Tibial nerve (tissue), 4 donors: ENCODE measurements at regions not wholly inside any gene's neighbourhood (a gene's known extent, or its start where the extent isn't known, plus 50 kb on each side); places are given as distances from the start of the nearest gene placed in this dataset.

Source experiments
- DNase-seq, 2 donors: peaks; one replicate each; pipeline ENCODE4 v3.0.0-alpha.2; 2019; ENCODE audit warnings: low spot score in 2 of 2
- H3K27ac ChIP-seq, 4 donors: fragments of 200-600 bp; sonication (generic) in 3 of 4; one replicate each; pipeline ENCODE4 v1.5.1; 2017 to 2019; ENCODE audit warnings: mild to moderate bottlenecking in 1 of 4
- H3K27me3 ChIP-seq, 2 donors: fragments of 200-600 bp; sonication (generic) in 1 of 2; one replicate each; pipeline versions ENCODE4 v1.5.1 to v1.6.0; 2017 to 2019
- H3K36me3 ChIP-seq, 3 donors: fragments of 200-600 bp; sonication (generic); one replicate each; pipeline ENCODE4 v1.5.1; 2018 to 2019
- H3K4me1 ChIP-seq, 4 donors: fragments of 200-600 bp; sonication (generic) in 3 of 4; one replicate each; pipeline ENCODE4 v1.5.1; 2017 to 2019
- H3K4me3 ChIP-seq, 4 donors: fragments of 200-600 bp; sonication (generic) in 3 of 4; one replicate each; pipeline ENCODE4 v1.5.1; 2017 to 2019; ENCODE audit warnings: mild to moderate bottlenecking in 1 of 4, moderate library complexity in 1 of 4
- H3K9me3 ChIP-seq, 4 donors: fragments of 200-600 bp; sonication (generic) in 3 of 4; one replicate each; pipeline ENCODE4 v1.5.1; 2017 to 2019
- CTCF ChIP-seq, 5 experiments: fragments of 200-600 bp in 3 of 5; fragments of 450-650 bp in 2 of 5; sonication (generic) in 3 of 5; IDR thresholded peaks; one replicate each; pipeline ENCODE4 v1.5.1; 2016 to 2019; ENCODE audit warnings: antibody characterized with exemption in 5 of 5, mild to moderate bottlenecking in 3 of 5, moderate library complexity in 2 of 5
- EP300 ChIP-seq, 2 donors: sonication (generic); formaldehyde crosslinking; IDR thresholded peaks; one replicate each; pipeline ENCODE4 v1.6.1; 2017; ENCODE audit warnings: antibody characterized with exemption in 2 of 2, mild to moderate bottlenecking in 1 of 2
- POLR2A ChIP-seq, 2 donors: fragments of 450-650 bp; IDR thresholded peaks; one replicate each; pipeline ENCODE4 v1.6.1; 2017; ENCODE audit warnings: antibody characterized with exemption in 2 of 2, mild to moderate bottlenecking in 2 of 2, moderate library complexity in 2 of 2
- WGBS, 2 donors: methylation state at CpG; one replicate each; pipeline ENCODE4 v1.1.5; 2018; 5-methylcytosine and 5-hydroxymethylcytosine counted together

- Histone ChIP-seq H3K4me1 (no peaks in the 10 kb centered on the region), H3K4me3 (no peak overlapping the region), H3K36me3 (no peaks in the 10 kb centered on the region), H3K27ac (no peak overlapping the region), H3K9me3 (no peaks in the 10 kb centered on the region), H3K27me3 (no peaks in the 10 kb centered on the region)
- 68% methylated on average over 3 of the region's 3 CpGs for WGBS, 2 donors
- TF ChIP-seq CTCF (IDR thresholded peaks at IDR 0.05), result no peak
- TF ChIP-seq POLR2A (IDR thresholded peaks at IDR 0.05), result no peak
- TF ChIP-seq EP300 (IDR thresholded peaks at IDR 0.05), result no peak
- no peak for DNase-seq
Observed at GRCh38 chr3:18232317-18232716, 192.8 kb downstream of the SATB1 start.

- H3K27me3 ChIP-seq, result no peaks in the 10 kb centered on the region
- H3K4me3 ChIP-seq, result no peak overlapping the region
- no peak for TF ChIP-seq POLR2A (IDR thresholded peaks at IDR 0.05)
- TF ChIP-seq CTCF (IDR thresholded peaks at IDR 0.05), result no peak
- TF ChIP-seq EP300 (IDR thresholded peaks at IDR 0.05), result no peak
- no peaks in the 10 kb centered on the region for H3K4me1 ChIP-seq
- H3K27ac ChIP-seq, result no peak overlapping the region
- no peaks in the 10 kb centered on the region for H3K9me3 ChIP-seq
- no peak for DNase-seq
- WGBS, 2 donors, result 75 to 76% methylated on average over 1 of the region's 1 CpG
- no peaks in the 10 kb centered on the region for H3K36me3 ChIP-seq
Observed at GRCh38 chr3:18228060-18228459, 197.1 kb downstream of the SATB1 start.

- Histone ChIP-seq H3K27me3 (no peaks in the 10 kb centered on the region), H3K9me3 (no peaks in the 10 kb centered on the region), H3K4me1 (no peaks in the 10 kb centered on the region), H3K36me3 (no peaks in the 10 kb centered on the region), H3K27ac (no peak overlapping the region), H3K4me3 (no peak overlapping the region)
- WGBS, 2 donors, result 79 to 86% methylated on average over 3 of the region's 3 CpGs
- no peak for DNase-seq
- no peak for TF ChIP-seq POLR2A (IDR thresholded peaks at IDR 0.05)
- no peak for TF ChIP-seq EP300 (IDR thresholded peaks at IDR 0.05)
- TF ChIP-seq CTCF (IDR thresholded peaks at IDR 0.05), result no peak
Observed at GRCh38 chr3:18225709-18226108, 199.4 kb downstream of the SATB1 start.

- Histone ChIP-seq H3K4me3 (no peak overlapping the region), H3K27me3 (no peaks in the 10 kb centered on the region), H3K36me3 (no peaks in the 10 kb centered on the region), H3K27ac (no peak overlapping the region), H3K9me3 (no peaks in the 10 kb centered on the region), H3K4me1 (no peaks in the 10 kb centered on the region)
- TF ChIP-seq EP300 (IDR thresholded peaks at IDR 0.05), result no peak
- TF ChIP-seq CTCF (IDR thresholded peaks at IDR 0.05), result no peak
- TF ChIP-seq POLR2A (IDR thresholded peaks at IDR 0.05), result no peak
- no peak for DNase-seq
- WGBS, 2 donors, result 55 to 68% methylated on average over 2 of the region's 2 CpGs
Observed at GRCh38 chr3:18224426-18224825, 200.7 kb downstream of the SATB1 start.

- Histone ChIP-seq H3K27ac (no peak overlapping the region), H3K36me3 (no peaks in the 10 kb centered on the region), H3K9me3 (no peaks in the 10 kb centered on the region), H3K27me3 (no peaks in the 10 kb centered on the region), H3K4me3 (no peak overlapping the region), H3K4me1 (no peaks in the 10 kb centered on the region)
- 86 to 87% methylated on average over 6 of the region's 6 CpGs for WGBS, 2 donors
- DNase-seq, result no peak
- TF ChIP-seq CTCF (IDR thresholded peaks at IDR 0.05), result no peak
- no peak for TF ChIP-seq POLR2A (IDR thresholded peaks at IDR 0.05)
- TF ChIP-seq EP300 (IDR thresholded peaks at IDR 0.05), result no peak
Observed at GRCh38 chr3:18223974-18224373, 201.2 kb downstream of the SATB1 start.
